ENCODE measurements at regions not wholly inside any gene's neighbourhood (a gene's known extent, or its start where the extent isn't known, plus 50 kb on each side); places are given as distances from the start of the nearest gene placed in this dataset.

- no peak for DNase-seq
Measured at GRCh38 chr9:20065046-20065445, 276.2 kb upstream of the SLC24A2 start.

GRCh38 chr9:20054734-20055133, 265.9 kb upstream of the SLC24A2 start:
- H3K9me3 ChIP-seq: no peaks in the 10 kb centered on the region
- no peak for TF ChIP-seq CTCF (IDR thresholded peaks at IDR 0.05; ENCODE audit: low read depth, low read length)
- H3K4me3 ChIP-seq (ENCODE audit: low read depth, low read length): no peak overlapping the region
- no peaks in the 10 kb centered on the region for H3K27me3 ChIP-seq
- no peaks in the 10 kb centered on the region for H3K4me1 ChIP-seq
- no peak for DNase-seq
- no peaks in the 10 kb centered on the region for H3K36me3 ChIP-seq

More at GRCh38 chr9:20065046-20065445, 276.2 kb upstream of the SLC24A2 start:
- Histone ChIP-seq H3K4me1 (no peaks in the 10 kb centered on the region), H3K36me3 (no peaks in the 10 kb centered on the region), H3K4me3 (ENCODE audit: low read depth, low read length) (no peak overlapping the region), H3K27me3 (no peaks in the 10 kb centered on the region), H3K9me3 (no peaks in the 10 kb centered on the region; the same call in 1 of the 2 replicates)
- no peak for TF ChIP-seq CTCF (IDR thresholded peaks at IDR 0.05; ENCODE audit: low read depth, low read length)

- Histone ChIP-seq H3K4me3 (ENCODE audit: low read depth, low read length) (no peak overlapping the region), H3K27me3 (no peaks in the 10 kb centered on the region), H3K4me1 (no peaks in the 10 kb centered on the region), H3K36me3 (no peaks in the 10 kb centered on the region), H3K9me3 (no peaks in the 10 kb centered on the region)
- DNase-seq: no peak
- no peak for TF ChIP-seq CTCF (IDR thresholded peaks at IDR 0.05; ENCODE audit: low read depth, low read length)
Measured at GRCh38 chr9:20048985-20049384, 260.1 kb upstream of the SLC24A2 start.

GRCh38 chr9:20048437-20048836, 259.6 kb upstream of the SLC24A2 start:
- Histone ChIP-seq H3K9me3 (no peaks in the 10 kb centered on the region), H3K4me1 (no peaks in the 10 kb centered on the region), H3K27me3 (no peaks in the 10 kb centered on the region), H3K36me3 (no peaks in the 10 kb centered on the region), H3K4me3 (ENCODE audit: low read depth, low read length) (no peak overlapping the region)
- TF ChIP-seq CTCF (IDR thresholded peaks at IDR 0.05; ENCODE audit: low read depth, low read length): no peak
- DNase-seq: no peak

GRCh38 chr9:20044686-20045085, 255.8 kb upstream of the SLC24A2 start:
- no peak for DNase-seq
- no peak for TF ChIP-seq CTCF (IDR thresholded peaks at IDR 0.05; ENCODE audit: low read depth, low read length)
- no peaks in the 10 kb centered on the region for H3K9me3 ChIP-seq
- no peaks in the 10 kb centered on the region for H3K4me1 ChIP-seq
- H3K4me3 ChIP-seq (ENCODE audit: low read depth, low read length): no peak overlapping the region
- no peaks in the 10 kb centered on the region for H3K36me3 ChIP-seq
- H3K27me3 ChIP-seq: no peaks in the 10 kb centered on the region

GRCh38 chr9:20043461-20043860, 254.6 kb upstream of the SLC24A2 start:
- Histone ChIP-seq H3K36me3 (no peaks in the 10 kb centered on the region), H3K4me3 (ENCODE audit: low read depth, low read length) (no peak overlapping the region), H3K9me3 (no peaks in the 10 kb centered on the region), H3K27me3 (no peaks in the 10 kb centered on the region), H3K4me1 (no peaks in the 10 kb centered on the region)
- no peak for DNase-seq
- TF ChIP-seq CTCF (IDR thresholded peaks at IDR 0.05; ENCODE audit: low read depth, low read length): no peak

Measured in BE2C (cell line).